ENCODE measurements at regions not wholly inside any gene's neighbourhood (a gene's known extent, or its start where the extent isn't known, plus 50 kb on each side); places are given as distances from the start of the nearest gene placed in this dataset.

DNA sequence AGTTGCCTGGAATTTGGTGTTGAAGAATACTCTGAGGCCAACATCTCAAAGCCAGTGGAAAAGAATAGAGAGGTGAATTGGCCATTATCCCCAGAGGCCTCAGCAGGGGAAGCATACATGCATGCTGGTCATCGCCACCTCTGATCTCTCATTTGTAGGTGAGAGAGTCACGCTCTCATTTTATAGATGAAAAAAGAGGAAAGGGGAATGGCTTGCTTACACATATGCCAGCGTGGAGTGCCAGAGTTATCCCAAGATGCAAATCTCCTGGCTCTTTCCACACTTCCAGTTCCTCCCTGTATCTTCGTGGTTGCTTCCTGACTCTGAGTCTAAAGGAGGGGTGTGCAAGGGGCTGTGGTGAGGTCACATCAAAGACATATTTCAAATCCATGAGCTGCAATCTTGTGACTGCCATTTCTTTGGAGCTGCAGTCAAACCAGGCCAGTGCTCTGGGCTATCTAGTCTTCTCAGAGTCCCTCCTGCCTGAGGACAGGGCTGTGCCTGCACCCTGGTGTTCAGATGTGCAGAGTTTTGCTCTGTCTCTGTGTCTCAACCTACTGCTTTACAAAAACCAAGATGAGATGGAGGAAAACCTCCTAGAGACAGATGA is 324.7 kb downstream of the MYCN start:
- DNase-seq: no peak

DNA sequence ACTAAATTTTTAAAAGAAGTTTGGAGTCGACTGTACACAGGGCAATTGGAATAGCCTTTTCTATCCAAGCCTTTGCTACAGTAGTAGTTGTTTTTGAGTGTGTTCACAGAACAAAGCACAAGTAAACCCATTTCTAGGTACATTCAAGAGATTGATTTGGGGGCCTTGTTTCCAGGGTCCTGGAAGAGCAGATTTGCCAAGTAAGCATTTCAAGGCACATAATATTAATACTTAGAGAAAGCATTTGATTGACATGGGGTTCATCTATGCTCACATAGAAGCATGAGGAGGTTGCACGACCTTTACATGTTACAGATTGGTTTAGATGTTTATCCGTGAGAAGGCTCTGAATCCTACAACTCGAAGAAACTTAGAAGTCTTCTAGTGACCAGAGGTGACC is 324.1 kb downstream of the MYCN start:
- DNase-seq: no peak

GRCh38 chr2:16263241-16263890 is 323.0 kb downstream of the MYCN start:
- no peak for DNase-seq

DNA sequence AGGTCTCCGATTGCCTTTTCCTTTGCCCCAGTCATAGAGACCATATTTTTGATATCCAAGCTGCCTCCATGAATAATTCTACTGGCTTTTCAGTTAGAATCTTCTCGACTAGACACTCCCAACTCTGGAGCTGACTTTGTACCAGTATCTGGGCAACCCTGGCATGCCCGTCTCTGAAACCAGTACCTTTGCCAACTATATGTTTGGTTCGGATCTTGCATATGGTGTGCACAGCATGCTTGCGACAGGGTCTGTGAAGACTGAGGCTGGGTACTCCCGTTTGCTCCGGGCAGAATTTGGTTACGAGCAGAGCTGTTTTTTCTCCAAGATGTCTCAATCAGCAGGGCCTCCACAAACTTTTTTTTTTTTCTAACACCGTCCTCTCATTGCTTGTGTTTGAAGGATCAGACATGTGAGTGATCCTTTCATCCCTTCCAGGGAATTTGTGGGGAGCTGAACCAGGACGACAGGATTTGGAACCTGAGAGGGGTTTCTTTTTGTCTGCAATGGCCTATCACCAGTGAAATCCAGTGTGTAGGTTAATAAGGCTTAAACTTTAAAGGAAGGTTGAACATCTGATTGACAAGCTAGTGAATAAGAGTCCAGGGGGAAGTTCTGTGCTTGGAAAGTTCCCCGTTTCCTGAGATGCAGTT is 322.3 kb downstream of the MYCN start:
- no peak for DNase-seq

- DNase-seq: no peak
These were observed 321.4 kb downstream of the MYCN start for GRCh38 chr2:16261791-16262190.

- no peak for DNase-seq
These were observed 320.7 kb downstream of the MYCN start for GRCh38 chr2:16261071-16261470.

- DNase-seq: no peak
These were observed 319.9 kb downstream of the MYCN start for GRCh38 chr2:16260041-16260830.

- no peak for DNase-seq
These were observed 318.7 kb downstream of the MYCN start for GRCh38 chr2:16259010-16259409.

DNA sequence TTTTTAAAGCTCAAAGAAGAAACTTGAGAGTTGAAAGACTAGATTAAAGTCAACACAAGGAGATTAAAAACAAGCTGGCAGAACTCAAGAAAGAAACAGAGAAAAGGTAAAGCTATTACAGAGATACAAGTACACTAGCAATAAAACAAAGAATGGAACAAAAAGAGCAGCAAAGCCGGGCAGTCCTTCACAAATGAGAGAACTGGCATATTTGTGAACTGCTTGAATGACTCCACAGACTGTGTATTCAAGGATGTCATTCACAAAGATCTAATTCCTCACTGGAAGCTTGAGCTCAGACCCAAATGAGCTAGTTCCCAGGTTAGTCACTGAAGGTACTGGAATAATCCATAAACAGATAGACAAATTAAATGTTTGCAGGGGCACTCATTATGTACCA is 318.0 kb downstream of the MYCN start:
- DNase-seq: no peak

DNA sequence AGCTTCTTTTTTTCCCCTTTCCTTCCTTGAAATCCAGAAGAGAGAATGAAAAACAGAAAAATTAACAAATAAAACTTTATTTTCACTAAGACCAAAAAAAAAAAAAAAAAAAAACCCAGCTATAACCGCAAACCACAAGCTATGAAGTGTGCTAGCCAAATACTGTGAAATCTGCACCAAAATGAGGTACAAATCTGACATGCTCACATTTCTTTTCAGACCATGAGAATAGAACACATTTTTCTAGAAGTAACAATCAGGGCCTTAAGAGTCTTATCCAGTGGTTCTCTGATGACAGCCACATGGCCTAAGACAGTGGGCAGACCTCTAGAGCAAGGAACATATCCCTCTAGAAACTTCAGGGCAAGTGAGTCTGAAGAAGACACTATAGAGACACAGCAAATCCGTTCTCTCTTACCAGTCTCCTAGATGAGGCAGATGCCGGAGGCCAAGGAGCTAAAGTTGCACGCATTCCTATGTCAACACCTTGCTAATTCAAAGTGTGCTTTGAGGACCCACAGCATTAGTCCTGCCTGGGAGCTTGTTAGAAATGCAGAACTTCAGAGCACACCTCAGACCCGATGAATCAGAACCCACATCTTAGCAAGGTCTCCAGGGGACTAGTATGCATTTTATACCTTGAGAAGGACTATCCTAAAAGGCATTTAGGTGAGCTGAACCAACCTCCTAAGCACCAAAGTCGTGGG is 317.1 kb downstream of the MYCN start:
- DNase-seq: no peak

DNA sequence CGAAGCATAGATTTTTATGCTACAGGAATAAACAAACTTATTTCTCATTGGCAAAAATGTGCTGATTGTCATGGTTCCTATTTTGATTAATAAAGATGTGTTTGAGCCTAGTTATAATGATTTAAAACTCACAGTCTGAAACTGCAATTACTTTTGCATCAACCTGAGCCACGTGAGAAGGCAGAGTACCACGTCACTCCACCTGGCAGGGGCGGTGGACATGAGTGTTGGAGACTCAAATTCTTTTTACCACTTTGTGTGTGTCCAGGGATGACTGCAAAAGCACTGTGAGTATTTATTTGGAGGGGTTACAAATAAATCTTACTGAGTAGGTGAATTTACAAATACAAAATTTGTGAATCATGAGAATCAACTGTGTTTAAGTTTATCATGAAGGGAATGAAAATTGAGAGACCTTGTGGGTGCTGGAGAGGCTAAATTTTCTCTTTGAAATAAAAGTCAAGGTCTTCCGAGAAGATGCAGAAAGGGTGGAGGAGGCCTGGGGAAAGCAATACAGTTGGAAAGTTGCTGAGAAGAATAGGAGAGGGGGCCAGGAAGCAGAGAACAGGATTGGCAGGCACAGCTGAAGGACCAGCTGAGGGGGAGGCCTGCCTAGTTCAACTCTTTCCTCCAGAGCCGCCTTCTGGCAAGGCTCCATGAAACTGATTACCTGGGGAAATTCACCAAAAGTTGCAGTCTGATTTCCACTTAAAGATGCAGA is 316.4 kb downstream of the MYCN start:
- no peak for DNase-seq

- no peak for DNase-seq
These were observed 314.8 kb downstream of the MYCN start for GRCh38 chr2:16255120-16255519.

GRCh38 chr2:16254356-16254965 is 314.1 kb downstream of the MYCN start:
- no peak for DNase-seq

GRCh38 chr2:16253291-16253690 is 312.9 kb downstream of the MYCN start:
- DNase-seq: no peak

- DNase-seq: no peak
These were observed 312.5 kb downstream of the MYCN start for GRCh38 chr2:16252891-16253290.

GRCh38 chr2:16252251-16252650 is 311.9 kb downstream of the MYCN start:
- DNase-seq: no peak

DNA sequence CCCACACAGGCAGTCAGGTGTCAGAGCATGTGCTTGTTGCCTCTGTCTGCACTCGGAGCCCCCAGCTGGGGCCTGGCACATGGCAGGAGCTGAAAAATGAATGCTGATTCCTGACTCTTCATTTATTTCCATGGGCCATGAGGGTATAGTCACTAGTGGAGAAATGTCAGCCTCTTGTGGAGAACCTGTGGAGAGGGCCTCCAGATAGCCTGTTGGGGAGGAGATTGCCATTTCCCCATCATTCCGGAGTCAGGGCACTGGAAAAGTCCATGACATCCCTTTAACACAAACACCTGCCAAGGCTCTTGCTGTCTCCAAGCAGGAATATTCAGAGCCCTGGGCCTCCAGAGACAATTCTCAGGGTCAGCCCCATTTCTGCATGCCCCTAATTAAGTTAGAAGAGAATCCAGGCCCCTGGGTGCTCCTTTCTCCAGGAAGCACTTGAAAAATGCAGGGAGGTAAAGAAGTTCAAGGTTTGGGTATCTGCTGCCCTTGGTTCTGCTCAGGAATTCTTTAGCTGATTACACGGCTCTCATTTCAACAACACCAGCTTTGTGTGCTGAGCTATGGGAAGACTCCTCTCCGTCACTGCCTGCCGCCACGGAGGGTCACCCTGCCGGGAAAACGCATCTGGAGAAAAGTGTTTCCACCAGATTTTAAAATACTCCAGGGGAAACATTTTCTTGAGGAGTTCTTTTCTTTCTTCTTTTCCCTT is 311.3 kb downstream of the MYCN start:
- no peak for DNase-seq

DNA sequence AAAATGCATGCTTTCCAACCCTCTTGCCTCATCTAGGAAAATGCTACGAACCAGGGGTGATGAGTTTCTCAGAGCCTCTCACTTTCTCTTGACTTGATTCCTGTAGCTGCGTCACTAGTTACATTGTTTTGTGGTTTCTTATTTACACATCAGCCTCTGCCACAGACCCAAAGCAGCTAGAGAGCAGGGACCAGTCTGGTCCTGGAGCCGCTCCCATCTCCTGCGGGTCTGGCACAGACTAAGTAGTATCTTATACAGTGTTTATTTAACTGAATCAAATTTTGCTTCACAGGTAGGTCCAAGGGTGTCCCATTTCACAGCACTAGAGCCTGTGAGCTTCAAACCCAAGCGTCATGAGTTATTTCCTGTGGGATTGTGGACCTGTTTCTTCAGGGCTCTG is 310.5 kb downstream of the MYCN start:
- DNase-seq: no peak

DNA sequence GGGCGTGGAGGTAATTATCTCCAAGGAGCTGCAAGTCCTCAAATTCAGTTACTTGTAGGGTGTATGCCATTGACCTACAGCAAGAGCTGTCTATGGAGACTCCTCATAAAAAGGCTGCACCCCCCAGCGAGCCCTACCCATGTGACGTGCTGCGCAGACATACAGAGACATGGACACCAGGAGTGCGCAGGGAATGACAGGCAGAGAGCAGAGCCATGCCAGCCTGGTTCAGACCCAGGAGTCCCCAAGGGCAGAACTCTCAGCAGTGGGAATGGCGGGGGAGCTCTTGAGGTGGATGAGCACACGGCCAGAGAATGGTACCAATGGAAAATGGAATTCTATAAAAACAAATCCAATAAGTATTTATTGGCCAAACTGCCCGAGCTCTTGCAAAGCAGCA is 310.1 kb downstream of the MYCN start:
- DNase-seq: no peak

- no peak for DNase-seq
These were observed 309.7 kb downstream of the MYCN start for GRCh38 chr2:16250056-16250425.
